Stimulated activated CD4-positive, alpha-beta T cell treated with anti-CD3 and anti-CD28 coated beads, TNF-alpha, amount 100 ng/mL, for 48 hours (primary cell): ENCODE measurements at regions not wholly inside any gene's neighbourhood (a gene's known extent, or its start where the extent isn't known, plus 50 kb on each side); places are given as distances from the start of the nearest gene placed in this dataset.
"Not testable (repeated sequence)": the region's sequence is repeated elsewhere in the genome, so short reads cannot be mapped to it uniquely, and the experiment has no call there.

Experiments used
- DNase-seq, 3 donors: peaks; one replicate each; pipeline ENCODE4 v3.0.0-alpha.2; 2020; ENCODE audit warnings: low read depth in 3 of 3

- no peak for DNase-seq
Measured at GRCh38 chr6:131336596-131336995, 201.3 kb downstream of the AKAP7 start.

GRCh38 chr6:131346896-131347295, 211.6 kb downstream of the AKAP7 start:
- DNase-seq: not testable (repeated sequence)

- no peak for DNase-seq
Measured at GRCh38 chr6:131348572-131348971, 213.3 kb downstream of the AKAP7 start.

GRCh38 chr6:131349199-131349598, 213.9 kb downstream of the AKAP7 start:
- no peak for DNase-seq

GRCh38 chr6:131353106-131353505, 217.8 kb downstream of the AKAP7 start:
- DNase-seq: no peak

- DNase-seq: no peak
Measured at GRCh38 chr6:131353876-131354275, 218.6 kb downstream of the AKAP7 start.

- no peak for DNase-seq
Measured at GRCh38 chr6:131354356-131354755, 218.7 kb upstream of the ARG1 start.

- DNase-seq: no peak
Measured at GRCh38 chr6:131356161-131356560, 216.9 kb upstream of the ARG1 start.

- no peak for DNase-seq
Measured at GRCh38 chr6:131357501-131357900, 215.5 kb upstream of the ARG1 start.

- DNase-seq: no peak
Measured at GRCh38 chr6:131362070-131362469, 211.0 kb upstream of the ARG1 start.

- no peak for DNase-seq
Measured at GRCh38 chr6:131362696-131363095, 210.3 kb upstream of the ARG1 start.

GRCh38 chr6:131363947-131364834, 208.8 kb upstream of the ARG1 start:
- no peak for DNase-seq

- no peak for DNase-seq
Measured at GRCh38 chr6:131366223-131366622, 206.8 kb upstream of the ARG1 start.

- no peak for DNase-seq
Measured at GRCh38 chr6:131367206-131367873, 205.7 kb upstream of the ARG1 start.

- DNase-seq: no peak
Measured at GRCh38 chr6:131368198-131368911, 204.7 kb upstream of the ARG1 start.

GRCh38 chr6:131372535-131372934, 200.5 kb upstream of the ARG1 start:
- DNase-seq: no peak

GRCh38 chr6:131377112-131377705, 195.8 kb upstream of the ARG1 start:
- no peak for DNase-seq

GRCh38 chr6:131378874-131379273, 194.2 kb upstream of the ARG1 start:
- DNase-seq: no peak

- DNase-seq: no peak
Measured at GRCh38 chr6:131379948-131380347, 193.1 kb upstream of the ARG1 start.

- no peak for DNase-seq
Measured at GRCh38 chr6:131381052-131381708, 191.8 kb upstream of the ARG1 start.

- DNase-seq: no peak
Measured at GRCh38 chr6:131381709-131382093, 191.3 kb upstream of the ARG1 start.

- no peak for DNase-seq
Measured at GRCh38 chr6:131382631-131383030, 190.4 kb upstream of the ARG1 start.
